ENCODE measurements at regions not wholly inside any gene's neighbourhood (a gene's known extent, or its start where the extent isn't known, plus 50 kb on each side); places are given as distances from the start of the nearest gene placed in this dataset.

GRCh38 chr9:115211413-115212124 lies 93.6 kb upstream of the TNC start:
- TF ChIP-seq CTCF (IDR thresholded peaks at IDR 0.05): no peak
- no peak for TF ChIP-seq POLR2A (IDR thresholded peaks at IDR 0.05)
